Astrocyte (in vitro differentiated cells and primary cell): ENCODE measurements at regions not wholly inside any gene's neighbourhood (a gene's known extent, or its start where the extent isn't known, plus 50 kb on each side); places are given as distances from the start of the nearest gene placed in this dataset.
"Not testable (repeated sequence)": the region's sequence is repeated elsewhere in the genome, so short reads cannot be mapped to it uniquely, and the experiment has no call there.

ENCODE experiments used
- DNase-seq: peaks from one replicate; pipeline ENCODE4 v3.0.0-alpha.2; 2010; ENCODE audit warnings: low read depth
- FAIRE-seq: peaks from 2 replicates; lab custom pipeline; 2011; peaks lifted over from hg19 to GRCh38; lab: Jason Lieb, UNC
- H2AFZ ChIP-seq: 2 replicates; pipeline ENCODE4 v1.6.0; 2012; ENCODE audit warnings: low read depth, low read length, inconsistent platforms
- H3K27ac ChIP-seq: 2 replicates; pipeline ENCODE4 v1.5.1; 2011; ENCODE audit warnings: low read depth, low read length, inconsistent platforms
- H3K27me3 ChIP-seq: 2 replicates; pipeline ENCODE4 v1.6.0; 2011; ENCODE audit warnings: low read length, inconsistent platforms; ENCODE audit not compliant: insufficient read depth
- H3K36me3 ChIP-seq: 2 replicates; pipeline ENCODE4 v1.5.1; 2011; ENCODE audit warnings: low read length, inconsistent platforms; ENCODE audit not compliant: insufficient read depth
- H3K4me1 ChIP-seq: 2 replicates; pipeline ENCODE4 v1.5.1; 2011; ENCODE audit warnings: low read length, inconsistent platforms; ENCODE audit not compliant: insufficient read depth
- H3K4me2 ChIP-seq: 2 replicates; pipeline ENCODE4 v1.6.0; 2012; ENCODE audit warnings: low read length, inconsistent platforms
- H3K4me3 ChIP-seq: 2 replicates; pipeline ENCODE4 v1.5.1; 2011; ENCODE audit warnings: low read depth, mild to moderate bottlenecking, low read length, inconsistent platforms; ENCODE audit not compliant: insufficient read depth
- H3K79me2 ChIP-seq: 2 replicates; pipeline ENCODE4 v1.6.0; 2012; ENCODE audit warnings: mild to moderate bottlenecking, low read length, inconsistent platforms; ENCODE audit not compliant: insufficient read depth
- H3K9ac ChIP-seq: 2 replicates; pipeline ENCODE4 v1.6.0; 2012; ENCODE audit warnings: mild to moderate bottlenecking, low read length, inconsistent platforms
- H3K9me3 ChIP-seq: 2 replicates; pipeline ENCODE4 v1.5.1; 2012; ENCODE audit warnings: low read depth, mild to moderate bottlenecking, low read length, inconsistent platforms; ENCODE audit not compliant: insufficient read depth
- H4K20me1 ChIP-seq: 2 replicates; pipeline ENCODE4 v1.6.0; 2012; ENCODE audit warnings: low read length, inconsistent platforms; ENCODE audit not compliant: insufficient read depth
- H3K27ac Mint-ChIP-seq: one replicate; pipeline ENCODE4 v1.8.0; 2021; ENCODE audit warnings: mild to moderate bottlenecking, mixed read lengths; ENCODE audit not compliant: unreplicated experiment
- H3K27me3 Mint-ChIP-seq: one replicate; pipeline ENCODE4 v1.8.0; 2021; ENCODE audit warnings: low read depth, mixed read lengths; ENCODE audit not compliant: unreplicated experiment
- H3K36me3 Mint-ChIP-seq: one replicate; pipeline ENCODE4 v1.8.0; 2021; ENCODE audit warnings: low read depth, mixed read lengths; ENCODE audit not compliant: unreplicated experiment
- H3K4me1 Mint-ChIP-seq: one replicate; pipeline ENCODE4 v1.8.0; 2021; ENCODE audit warnings: low read depth, mixed read lengths; ENCODE audit not compliant: unreplicated experiment
- H3K4me3 Mint-ChIP-seq: one replicate; pipeline ENCODE4 v1.8.0; 2021; ENCODE audit warnings: mild to moderate bottlenecking, moderate library complexity, mixed read lengths; ENCODE audit not compliant: unreplicated experiment
- H3K9me3 Mint-ChIP-seq: one replicate; pipeline ENCODE4 v1.8.0; 2021; ENCODE audit warnings: mild to moderate bottlenecking, mixed read lengths; ENCODE audit not compliant: unreplicated experiment
- EZH2 ChIP-seq: IDR thresholded peaks from 2 replicates; pipeline ENCODE4 v1.6.1; 2012; ENCODE audit warnings: mild to moderate bottlenecking, low read length, inconsistent platforms; ENCODE audit not compliant: insufficient read depth
- TF ChIP-seq, protein P1 (sequence below): IDR thresholded peaks from 2 replicates; pipeline ENCODE4 v1.5.1; 2011; ENCODE audit warnings: low read depth, mild to moderate bottlenecking, inconsistent platforms, low read length, moderate library complexity; ENCODE audit not compliant: insufficient read depth

GRCh38 chr12:9363145-9363544, 154.9 kb upstream of the PZP start:
- H3K4me3 Mint-ChIP-seq: no peak overlapping the region
- Histone ChIP-seq H3K4me3 (no peak overlapping the region), H4K20me1 (no peaks in the 10 kb centered on the region), H3K79me2 (no peaks in the 10 kb centered on the region), H3K4me2 (no peak overlapping the region), H2AFZ (no peak overlapping the region), H3K9ac (no peak overlapping the region), H3K9me3 (no peaks in the 10 kb centered on the region), H3K27me3 (no peaks in the 10 kb centered on the region), H3K36me3 (no peaks in the 10 kb centered on the region), H3K4me1 (peaks cover 14% of the 10 kb centered on the region), H3K27ac (no peak overlapping the region)
- H3K4me1 Mint-ChIP-seq: peaks cover 30% of the 10 kb centered on the region
- no peak for TF ChIP-seq EZH2
- TF ChIP-seq, protein P1, sequence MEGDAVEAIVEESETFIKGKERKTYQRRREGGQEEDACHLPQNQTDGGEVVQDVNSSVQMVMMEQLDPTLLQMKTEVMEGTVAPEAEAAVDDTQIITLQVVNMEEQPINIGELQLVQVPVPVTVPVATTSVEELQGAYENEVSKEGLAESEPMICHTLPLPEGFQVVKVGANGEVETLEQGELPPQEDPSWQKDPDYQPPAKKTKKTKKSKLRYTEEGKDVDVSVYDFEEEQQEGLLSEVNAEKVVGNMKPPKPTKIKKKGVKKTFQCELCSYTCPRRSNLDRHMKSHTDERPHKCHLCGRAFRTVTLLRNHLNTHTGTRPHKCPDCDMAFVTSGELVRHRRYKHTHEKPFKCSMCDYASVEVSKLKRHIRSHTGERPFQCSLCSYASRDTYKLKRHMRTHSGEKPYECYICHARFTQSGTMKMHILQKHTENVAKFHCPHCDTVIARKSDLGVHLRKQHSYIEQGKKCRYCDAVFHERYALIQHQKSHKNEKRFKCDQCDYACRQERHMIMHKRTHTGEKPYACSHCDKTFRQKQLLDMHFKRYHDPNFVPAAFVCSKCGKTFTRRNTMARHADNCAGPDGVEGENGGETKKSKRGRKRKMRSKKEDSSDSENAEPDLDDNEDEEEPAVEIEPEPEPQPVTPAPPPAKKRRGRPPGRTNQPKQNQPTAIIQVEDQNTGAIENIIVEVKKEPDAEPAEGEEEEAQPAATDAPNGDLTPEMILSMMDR: no peak
- DNase-seq: no peak
- H3K9me3 Mint-ChIP-seq: no peaks in the 10 kb centered on the region
- FAIRE-seq: no peak
- peaks cover 4% of the 10 kb centered on the region for H3K27me3 Mint-ChIP-seq
- H3K36me3 Mint-ChIP-seq: no peaks in the 10 kb centered on the region
- no peak overlapping the region for H3K27ac Mint-ChIP-seq

GRCh38 chr12:9361879-9362326, 153.7 kb upstream of the PZP start:
- no peaks in the 10 kb centered on the region for H3K9me3 ChIP-seq
- H2AFZ ChIP-seq: no peak overlapping the region
- Mint-ChIP-seq H3K9me3 (no peaks in the 10 kb centered on the region), H3K27ac (no peak overlapping the region), H3K4me1 (peaks cover 30% of the 10 kb centered on the region), H3K36me3 (no peaks in the 10 kb centered on the region), H3K27me3 (peaks cover 4% of the 10 kb centered on the region), H3K4me3 (no peak overlapping the region)
- FAIRE-seq: no peak
- H3K9ac ChIP-seq: no peak overlapping the region
- no peak overlapping the region for H3K4me2 ChIP-seq
- no peak for DNase-seq
- H3K36me3 ChIP-seq: no peaks in the 10 kb centered on the region
- TF ChIP-seq, protein P1: no peak
- no peak for TF ChIP-seq EZH2
- no peak overlapping the region for H3K4me3 ChIP-seq
- H4K20me1 ChIP-seq: no peaks in the 10 kb centered on the region
- H3K27me3 ChIP-seq: no peaks in the 10 kb centered on the region
- H3K27ac ChIP-seq: no peak overlapping the region
- H3K4me1 ChIP-seq: peaks cover 14% of the 10 kb centered on the region
- no peaks in the 10 kb centered on the region for H3K79me2 ChIP-seq

GRCh38 chr12:9354009-9354754, 146.0 kb upstream of the PZP start:
- DNase-seq, H3K36me3 ChIP-seq, H4K20me1 ChIP-seq, H2AFZ ChIP-seq, H3K36me3 Mint-ChIP-seq, H3K27me3 Mint-ChIP-seq, H3K4me3 ChIP-seq, H3K4me1 ChIP-seq, FAIRE-seq, H3K4me3 Mint-ChIP-seq, H3K27ac ChIP-seq, H3K79me2 ChIP-seq, H3K27ac Mint-ChIP-seq, H3K9ac ChIP-seq, H3K4me1 Mint-ChIP-seq, H3K4me2 ChIP-seq, H3K27me3 ChIP-seq: not testable (repeated sequence)
- peaks cover 11% of the 10 kb centered on the region for H3K9me3 ChIP-seq
- H3K9me3 Mint-ChIP-seq: peaks cover 15% of the 10 kb centered on the region
